GM18951 (cell line): ENCODE measurements at regions not wholly inside any gene's neighbourhood (a gene's known extent, or its start where the extent isn't known, plus 50 kb on each side); places are given as distances from the start of the nearest gene placed in this dataset.
"Not testable (repeated sequence)": the region's sequence is repeated elsewhere in the genome, so short reads cannot be mapped to it uniquely, and the experiment has no call there.

Experiments
- POLR2A ChIP-seq: IDR thresholded peaks from 4 replicates; pipeline ENCODE4 v1.6.1; 2011; ENCODE audit warnings: mild to moderate bottlenecking; ENCODE audit not compliant: insufficient read length, insufficient read depth; ENCODE audit errors: extremely low read depth
- in situ Hi-C: fragments of 300-500 bp; cut with MboI; formaldehyde crosslinking; loops from one replicate; pipeline ENCODE4 v1.12.0; 2022; ENCODE audit warnings: low sequenced_read_pairs, mixed read lengths, inconsistent platforms; ENCODE audit not compliant: unreplicated experiment

DNA sequence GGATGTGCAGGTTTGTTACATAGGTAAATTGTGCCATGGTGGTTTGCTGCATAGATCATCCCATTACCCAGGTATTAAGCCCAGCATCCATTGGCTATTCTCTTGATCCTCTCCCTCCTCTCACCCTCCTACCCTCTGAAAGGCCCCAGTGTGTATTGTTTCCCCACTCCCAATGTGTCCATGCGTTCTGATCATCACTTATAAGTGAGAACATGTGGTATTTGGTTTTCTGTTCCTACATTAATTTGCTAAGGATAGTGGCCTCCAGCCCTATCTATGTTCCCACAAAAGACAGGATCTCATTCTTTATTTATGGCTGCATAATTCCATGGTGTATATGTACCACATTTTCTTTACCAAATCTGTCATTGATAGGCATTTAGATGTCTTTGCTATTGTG is 243.3 kb upstream of the PDE4D start:
- in situ Hi-C loops: no loop called here
- TF ChIP-seq POLR2A: no peak

DNA sequence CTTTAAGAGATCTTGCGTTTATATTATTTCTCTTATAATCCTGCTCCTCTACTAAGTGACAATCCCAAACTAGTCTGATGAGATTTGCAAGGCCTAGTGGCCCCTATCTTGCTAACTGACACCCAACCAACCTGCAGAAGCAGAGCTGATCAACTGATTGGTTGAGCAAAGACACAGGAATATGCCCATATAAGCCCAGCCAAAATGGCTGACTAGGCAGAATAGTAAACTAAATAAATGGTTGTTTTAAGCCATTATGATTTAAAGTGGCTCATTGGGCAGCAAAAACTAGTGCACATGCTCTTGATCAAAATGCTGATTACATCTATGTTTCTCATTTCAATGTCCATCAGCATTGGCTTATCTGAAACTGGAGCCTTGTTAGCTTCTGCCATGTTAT is 238.0 kb upstream of the PDE4D start:
- in situ Hi-C loops: no loop called here

DNA sequence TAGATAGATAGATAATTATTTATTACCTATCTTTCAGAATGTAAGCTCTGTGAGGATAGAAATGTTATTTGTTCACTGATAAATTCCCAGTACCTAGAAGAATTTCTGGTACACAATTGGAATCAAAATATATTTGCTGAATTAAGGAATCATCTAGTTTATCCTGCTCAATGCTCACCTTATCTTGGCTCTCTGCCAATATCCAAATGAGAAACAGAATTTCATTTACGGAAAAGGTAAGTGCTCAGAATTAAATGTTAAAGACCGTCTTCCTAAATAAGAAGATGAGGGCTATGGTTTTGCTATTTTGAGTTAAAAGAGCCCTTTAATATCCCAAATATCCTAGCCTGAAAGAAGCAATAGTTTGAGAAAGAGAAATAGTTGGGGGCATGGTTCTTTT is 232.1 kb upstream of the PDE4D start:
- in situ Hi-C loops: no loop called here

More for the DNA sequence above, 238.0 kb upstream of the PDE4D start:
- TF ChIP-seq POLR2A: no peak

GRCh38 chr5:60102961-60103693 is 209.6 kb upstream of the PDE4D start:
- no peak for TF ChIP-seq POLR2A
- in situ Hi-C loops: no loop called here

More for the DNA sequence above, 232.1 kb upstream of the PDE4D start:
- no peak for TF ChIP-seq POLR2A

DNA sequence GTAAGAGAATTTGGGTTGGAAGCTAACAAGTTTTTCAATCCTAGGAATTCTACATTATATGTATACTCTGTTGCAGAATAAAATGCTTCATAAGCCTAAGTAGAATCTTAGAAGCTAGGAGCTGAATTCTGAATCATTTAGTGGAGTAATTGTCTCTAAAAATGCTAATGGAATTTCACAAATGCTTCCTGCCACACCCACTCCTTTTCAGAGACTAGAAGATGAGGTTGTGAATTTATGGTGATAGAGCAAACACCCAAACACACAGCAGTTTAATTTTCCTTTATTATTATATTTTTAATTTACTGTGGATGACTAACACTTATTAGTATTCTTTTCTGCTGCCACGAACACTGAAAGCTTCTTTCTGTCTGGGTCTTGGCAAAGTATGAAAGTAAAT is 208.0 kb upstream of the PDE4D start:
- TF ChIP-seq POLR2A: no peak
- in situ Hi-C loops: no loop called here

DNA sequence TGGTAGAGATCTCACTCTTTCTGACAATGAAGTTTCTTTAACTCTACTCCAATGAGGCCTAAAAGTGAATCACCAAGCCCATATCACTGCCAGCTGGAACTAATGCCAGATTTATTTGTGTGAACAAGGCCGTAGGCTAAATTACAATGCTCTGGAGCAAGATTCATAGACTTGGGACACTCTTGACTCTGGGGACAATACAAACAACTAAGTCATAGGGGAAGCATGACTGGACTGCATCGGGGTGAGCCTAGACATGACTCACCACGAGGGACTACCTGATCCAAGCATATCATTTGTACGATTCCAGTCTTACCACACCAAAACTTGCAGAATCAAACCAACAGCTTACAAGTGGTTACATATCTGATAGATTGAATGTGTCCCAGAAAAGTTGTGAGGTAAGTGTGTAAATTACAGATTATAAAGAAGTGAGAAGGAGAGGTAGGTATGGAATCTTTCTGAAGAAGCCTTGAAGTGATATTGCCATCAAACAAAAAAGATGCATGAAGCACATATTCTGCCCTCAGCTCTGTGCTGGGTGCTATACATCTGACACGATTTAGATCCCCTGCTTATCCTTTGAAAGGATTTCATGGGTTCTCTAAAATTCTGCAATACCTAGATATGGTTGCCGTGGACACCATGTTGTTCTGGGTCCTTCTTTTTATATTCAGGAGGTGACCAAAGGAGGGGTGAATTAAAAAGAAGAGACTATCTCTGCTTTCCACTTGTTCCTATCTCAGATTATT is 199.3 kb upstream of the PDE4D start:
- in situ Hi-C loops: no loop called here
- TF ChIP-seq POLR2A: no peak

DNA sequence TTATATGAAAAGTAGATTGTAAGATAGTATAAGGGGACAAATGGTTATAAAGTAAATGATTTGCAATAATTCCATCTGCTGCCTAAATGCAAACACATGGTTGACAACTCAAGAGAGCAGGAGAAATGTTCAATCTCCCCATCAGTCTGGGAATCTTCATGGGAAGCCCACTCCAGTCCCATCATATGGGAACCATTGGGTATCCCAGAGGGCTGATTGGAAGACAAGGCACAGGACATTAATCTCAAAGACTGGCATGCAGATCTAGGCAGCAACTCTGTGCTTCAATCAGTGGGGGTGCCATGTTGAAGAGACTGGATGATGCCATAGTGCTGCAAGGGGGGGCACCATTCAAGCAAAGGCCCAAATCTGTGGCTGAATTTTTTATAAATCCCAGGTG is 193.1 kb upstream of the PDE4D start:
- TF ChIP-seq POLR2A: no peak
- in situ Hi-C loops: no loop called here

- in situ Hi-C loops: no loop called here
- no peak for TF ChIP-seq POLR2A
Observed at GRCh38 chr5:60084226-60084625, 190.7 kb upstream of the PDE4D start.

- TF ChIP-seq POLR2A: no peak
- in situ Hi-C loops: no loop called here
Observed at GRCh38 chr5:60077292-60077691, 183.8 kb upstream of the PDE4D start.

GRCh38 chr5:60076746-60077145 is 183.2 kb upstream of the PDE4D start:
- TF ChIP-seq POLR2A: no peak
- in situ Hi-C loops: no loop called here

- in situ Hi-C loops: no loop called here
- no peak for TF ChIP-seq POLR2A
Observed at GRCh38 chr5:60066502-60066901, 173.0 kb upstream of the PDE4D start.

GRCh38 chr5:60060389-60060788 is 166.9 kb upstream of the PDE4D start:
- TF ChIP-seq POLR2A: no peak
- in situ Hi-C loops: no loop called here

GRCh38 chr5:60056191-60056590 is 162.7 kb upstream of the PDE4D start:
- no peak for TF ChIP-seq POLR2A
- in situ Hi-C loops: no loop called here

- no peak for TF ChIP-seq POLR2A
- in situ Hi-C loops: no loop called here
Observed at GRCh38 chr5:60055168-60055567, 161.6 kb upstream of the PDE4D start.

DNA sequence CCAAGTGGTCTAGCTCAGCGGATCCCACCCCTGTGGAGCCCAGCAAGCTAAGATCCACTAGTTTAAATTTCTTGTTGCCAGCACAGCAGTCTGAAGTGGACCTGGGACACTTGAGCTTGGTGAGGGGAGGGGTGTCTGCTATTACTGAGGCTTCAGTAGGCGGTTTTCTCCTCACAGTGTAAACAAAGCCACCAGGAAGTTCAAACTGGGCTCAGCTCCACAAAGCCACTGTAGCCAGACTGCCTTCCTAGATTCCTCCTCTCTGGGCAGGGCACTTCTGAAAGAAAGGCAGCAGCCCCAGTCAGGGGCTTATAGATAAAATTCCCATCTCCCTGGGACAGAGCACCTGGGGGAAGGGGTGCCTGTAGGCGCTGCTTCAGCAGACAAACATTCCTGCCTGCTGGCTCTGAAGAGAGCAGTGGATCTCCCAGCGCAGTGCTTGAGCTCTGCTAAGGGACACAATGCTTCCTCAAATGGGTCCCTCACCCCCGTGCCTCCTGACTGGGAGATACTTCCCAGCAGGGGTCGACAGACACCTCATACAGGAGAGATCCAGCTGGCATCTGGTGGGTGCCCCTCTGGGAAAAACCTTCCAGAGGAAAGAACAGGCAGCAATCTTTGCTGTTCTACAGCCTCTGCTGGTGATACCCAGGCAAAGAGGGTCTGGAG is 148.6 kb upstream of the PDE4D start:
- in situ Hi-C loops: not testable (repeated sequence)

- in situ Hi-C loops: not testable (repeated sequence)
Observed at GRCh38 chr5:60041508-60041907, 148.0 kb upstream of the PDE4D start.
